B cell (primary cell): ENCODE measurements at regions not wholly inside any gene's neighbourhood (a gene's known extent, or its start where the extent isn't known, plus 50 kb on each side); places are given as distances from the start of the nearest gene placed in this dataset.

ENCODE experiments used
- ATAC-seq: fragments of 200-7000 bp; cut with Tn5 transposase; one replicate; pipeline ENCODE4 v1.10.0; 2021; ENCODE audit warnings: low read depth, mild to moderate bottlenecking, moderate number of reproducible peaks, moderate library complexity
- CTCF ChIA-PET: fragments of 350-600 bp; sonication (Branson Sonifier 250); formaldehyde crosslinking; loops from one replicate; lab custom pipeline; 2021; ENCODE audit warnings: antibody characterized with exemption, inconsistent platforms; lab: Charles Lee
- POLR2A ChIA-PET: fragments of 350-600 bp; sonication (Branson Sonifier 250); formaldehyde crosslinking; loops from one replicate; lab custom pipeline; 2021; ENCODE audit warnings: antibody characterized with exemption; lab: Charles Lee
- DNase-seq: peaks from one replicate; pipeline ENCODE4 v3.0.0; 2013
- H2AFZ ChIP-seq: 2 replicates; pipeline ENCODE4 v1.6.1; 2012; ENCODE audit warnings: mild to moderate bottlenecking, low read depth, low read length; ENCODE audit not compliant: insufficient read depth, poor library complexity, severe bottlenecking
- H3K27ac ChIP-seq, 2 donors: 1 replicate in 1 of 2; 2 replicates in 1 of 2; pipeline ENCODE4 v1.5.1; 2012 to 2013; ENCODE audit warnings: low read length in 2 of 2, mild to moderate bottlenecking in 2 of 2, moderate library complexity in 1 of 2
- H3K27me3 ChIP-seq, 4 experiments: fragments of 200-600 bp in 1 of 4; sonication (generic) in 1 of 4; replicated peaks in 1 of 4; 1 replicate in 2 of 4; 2 replicates in 2 of 4; pipeline versions ENCODE4 v1.6.1 to v1.7.0; 2013 to 2016; ENCODE audit warnings: low read length in 3 of 4, mild to moderate bottlenecking in 2 of 4, mixed read lengths in 1 of 4, moderate library complexity in 1 of 4; ENCODE audit not compliant: insufficient read depth in 4 of 4, control insufficient read depth in 3 of 4; ENCODE audit errors: control extremely low read depth in 1 of 4
- H3K36me3 ChIP-seq, 2 experiments: replicated peaks in 1 of 2; 1 replicate in 1 of 2; 2 replicates in 1 of 2; pipeline versions ENCODE4 v1.6.1 to v1.7.1; 2013; ENCODE audit warnings: low read length in 1 of 2; ENCODE audit not compliant: insufficient read depth in 2 of 2, control insufficient read depth in 1 of 2; ENCODE audit errors: control extremely low read depth in 1 of 2, extremely low read depth in 1 of 2
- H3K4me1 ChIP-seq, 2 donors: fragments of 200-600 bp in 1 of 2; sonication (generic) in 1 of 2; 1 replicate in 1 of 2; 2 replicates in 1 of 2; pipeline versions ENCODE4 v1.5.1 to v1.6.1; 2013 to 2017; ENCODE audit warnings: low read length in 2 of 2; ENCODE audit not compliant: control insufficient read depth in 2 of 2, insufficient read depth in 2 of 2
- H3K4me2 ChIP-seq: replicated peaks from 2 replicates; pipeline ENCODE3; 2012; ENCODE audit warnings: mild to moderate bottlenecking, low read depth, low read length; ENCODE audit not compliant: poor library complexity, severe bottlenecking
- H3K4me3 ChIP-seq, 5 experiments: fragments of 200-600 bp in 1 of 5; sonication (generic) in 1 of 5; 1 replicate in 3 of 5; 2 replicates in 2 of 5; pipeline versions ENCODE4 v1.5.1 to v1.7.0; 2011 to 2016; ENCODE audit warnings: low read length in 4 of 5, mild to moderate bottlenecking in 4 of 5, low read depth in 2 of 5, control low read depth in 1 of 5, moderate library complexity in 1 of 5; ENCODE audit not compliant: insufficient read depth in 1 of 5; ENCODE audit errors: control extremely low read depth in 1 of 5, extremely low read depth in 1 of 5
- H3K79me2 ChIP-seq: fragments of 200-600 bp; sonication (generic); one replicate; pipeline ENCODE4 v1.6.0; 2016; ENCODE audit warnings: low read length; ENCODE audit not compliant: control insufficient read depth, insufficient read depth
- H3K9ac ChIP-seq: fragments of 200-600 bp; sonication (generic); 2 replicates; pipeline ENCODE4 v1.6.1; 2017; ENCODE audit warnings: mild to moderate bottlenecking, low read length, moderate library complexity
- H3K9me3 ChIP-seq, 3 donors: one replicate each; pipeline versions ENCODE4 v1.6.1 to v1.7.1; 2013; ENCODE audit warnings: low read length in 2 of 3; ENCODE audit not compliant: control insufficient read depth in 2 of 3, insufficient read depth in 1 of 3; ENCODE audit errors: control extremely low read depth in 1 of 3
- H4K20me1 ChIP-seq: 2 replicates; pipeline ENCODE4 v1.6.0; 2012; ENCODE audit warnings: mild to moderate bottlenecking, low read length; ENCODE audit not compliant: insufficient read depth, control insufficient read depth, poor library complexity, severe bottlenecking
- H3K27ac Mint-ChIP-seq: one replicate; pipeline ENCODE4 v1.8.0; 2021; ENCODE audit warnings: mixed read lengths
- H3K27me3 Mint-ChIP-seq: one replicate; pipeline ENCODE4 v1.8.0; 2021; ENCODE audit warnings: mixed read lengths
- H3K4me1 Mint-ChIP-seq: one replicate; pipeline ENCODE4 v1.8.0; 2021; ENCODE audit warnings: mixed read lengths
- H3K4me3 Mint-ChIP-seq: one replicate; pipeline ENCODE4 v1.8.0; 2021; ENCODE audit warnings: mixed read lengths
- H3K9me3 Mint-ChIP-seq: one replicate; pipeline ENCODE4 v1.8.0; 2022; ENCODE audit warnings: mixed read lengths; ENCODE audit not compliant: insufficient read depth
- CTCF ChIP-seq: fragments of 200-600 bp; IDR thresholded peaks from one replicate; pipeline ENCODE4 v1.8.0; 2022; ENCODE audit warnings: antibody characterized with exemption, mild to moderate bottlenecking
- EZH2 ChIP-seq: IDR thresholded peaks from 2 replicates; pipeline ENCODE4 v1.6.1; 2012; ENCODE audit warnings: borderline replicate concordance, low read depth, mild to moderate bottlenecking, moderate library complexity, low read length; ENCODE audit not compliant: insufficient read depth, poor library complexity, severe bottlenecking
- WGBS: methylation state at CpG from one replicate; pipeline ENCODE4 v1.1.5; 2013; ENCODE audit warnings: missing lambda C conversion rate; ENCODE audit not compliant: insufficient coverage; 5-methylcytosine and 5-hydroxymethylcytosine counted together
- intact Hi-C: fragments of 100-400 bp; cut with micrococcal nuclease; formaldehyde crosslinking; loops from one replicate; pipeline ENCODE4 v1.10.0; 2022

GRCh38 chr2:42978887-42979415 lies 186.6 kb upstream of the HAAO start:
- H3K79me2 ChIP-seq = no peaks in the 10 kb centered on the region
- DNase-seq (no peak), ATAC-seq (no peak)
- peaks cover 30 to 31% of the 10 kb centered on the region in 2 donors for H3K4me1 ChIP-seq
- H3K27ac ChIP-seq = no peak overlapping the region
- TF ChIP-seq CTCF = no peak
- no peak for TF ChIP-seq EZH2
- peaks cover 0 to 4% (median 0%) of the 10 kb centered on the region in 4 experiments for H3K27me3 ChIP-seq
- H3K9me3 Mint-ChIP-seq = no peaks in the 10 kb centered on the region
- H3K9ac ChIP-seq = no peak overlapping the region
- no peak overlapping the region for H3K4me2 ChIP-seq
- H3K27ac Mint-ChIP-seq = no peak overlapping the region
- no peak overlapping the region for H2AFZ ChIP-seq
- H3K36me3 ChIP-seq = no peaks in the 10 kb centered on the region
- CTCF ChIA-PET = interaction anchor here (0.8 to 2.1 kb wide), 4 partner anchors 45 to 562 kb away, joined by 3 to 10 read pairs (median 4); no protein-coding TSS in a partner anchor
- H3K4me1 Mint-ChIP-seq = peaks cover 24% of the 10 kb centered on the region
- H3K9me3 ChIP-seq = no peaks in the 10 kb centered on the region
- no peak overlapping the region for H3K4me3 Mint-ChIP-seq
- no peak overlapping the region for H3K4me3 ChIP-seq
- intact Hi-C loops = no loop called here
- no peaks in the 10 kb centered on the region for H3K27me3 Mint-ChIP-seq
- WGBS = 100% methylated on average over 5 of the region's 7 CpGs
- POLR2A ChIA-PET = interaction anchor here (0.5 to 0.7 kb wide), 2 partner anchors 240 to 250 kb away, joined by 3 read pairs; no protein-coding TSS in a partner anchor
- H4K20me1 ChIP-seq = no peaks in the 10 kb centered on the region

GRCh38 chr2:42978175-42978886 lies 185.9 kb upstream of the HAAO start:
- Histone ChIP-seq H2AFZ (no peak overlapping the region), H3K79me2 (no peaks in the 10 kb centered on the region), H4K20me1 (no peaks in the 10 kb centered on the region), H3K4me3 (no peak overlapping the region), H3K4me1 (peaks cover 30 to 31% of the 10 kb centered on the region in 2 donors), H3K36me3 (no peaks in the 10 kb centered on the region), H3K9ac (no peak overlapping the region), H3K27me3 (peaks cover 0 to 3% (median 0%) of the 10 kb centered on the region in 4 experiments), H3K4me2 (no peak overlapping the region), H3K9me3 (no peaks in the 10 kb centered on the region), H3K27ac (no peak overlapping the region)
- ChIA-PET POLR2A (interaction anchor here (0.5 to 0.7 kb wide), 2 partner anchors 240 to 250 kb away, joined by 3 read pairs; no protein-coding TSS in a partner anchor), CTCF (interaction anchor here (1.0 to 6.7 kb wide), 6 partner anchors 31 to 506 kb away, joined by 3 to 125 read pairs (median 8); partner anchors contain the start of gene ZFP36L2)
- Mint-ChIP-seq H3K9me3 (no peaks in the 10 kb centered on the region), H3K27me3 (no peaks in the 10 kb centered on the region), H3K4me3 (no peak overlapping the region), H3K4me1 (peaks cover 27% of the 10 kb centered on the region), H3K27ac (no peak overlapping the region)
- TF ChIP-seq CTCF = no peak
- no peak for TF ChIP-seq EZH2
- no peak for ATAC-seq
- intact Hi-C loops = no loop called here
- DNase-seq = no peak
- WGBS = 87% methylated on average over 2 of the region's 5 CpGs
